AG08396 (cell line): ENCODE measurements at regions not wholly inside any gene's neighbourhood (a gene's known extent, or its start where the extent isn't known, plus 50 kb on each side); places are given as distances from the start of the nearest gene placed in this dataset.

Experiments
- DNase-seq: peaks from one replicate; pipeline ENCODE4 v3.0.0; 2012; ENCODE audit warnings: low spot score, mixed read lengths

GRCh38 chr7:131268906-131269305 is 58.8 kb upstream of the MKLN1 start:
- DNase-seq, result no peak

- no peak for DNase-seq
These were observed 55.6 kb upstream of the MKLN1 start for GRCh38 chr7:131272086-131272485.

GRCh38 chr7:131274986-131275385 is 52.7 kb upstream of the MKLN1 start:
- DNase-seq, result no peak

- DNase-seq, result no peak
These were observed 51.5 kb upstream of the MKLN1 start for GRCh38 chr7:131276190-131276589.

- no peak for DNase-seq
These were observed 50.9 kb upstream of the MKLN1 start for GRCh38 chr7:131276748-131277147.
